Prostate gland (tissue), 1 donor: ENCODE measurements at regions not wholly inside any gene's neighbourhood (a gene's known extent, or its start where the extent isn't known, plus 50 kb on each side); places are given as distances from the start of the nearest gene placed in this dataset.

Experiments used
- POLR2A ChIP-seq: fragments of 450-650 bp; IDR thresholded peaks from one replicate; pipeline ENCODE4 v1.6.1; 2016; ENCODE audit warnings: antibody characterized with exemption, mild to moderate bottlenecking
- POLR2AphosphoS5 ChIP-seq: sonication (generic); formaldehyde crosslinking; IDR thresholded peaks from one replicate; pipeline ENCODE4 v1.6.1; 2017; ENCODE audit warnings: antibody characterized with exemption

GRCh38 chrX:150007356-150007755 lies 69.1 kb upstream of the EOLA2 start:
- no peak for TF ChIP-seq POLR2AphosphoS5
- TF ChIP-seq POLR2A = no peak
